Panc1 (cell line): ENCODE measurements at regions not wholly inside any gene's neighbourhood (a gene's known extent, or its start where the extent isn't known, plus 50 kb on each side); places are given as distances from the start of the nearest gene placed in this dataset.

Experiments
- ATAC-seq: fragments of 200-7000 bp; cut with Tn5 transposase; 2 replicates; pipeline ENCODE4 v1.9.1; 2020; ENCODE audit warnings: mild to moderate bottlenecking, moderate library complexity
- BruUV-seq: library from RNA; stranded (reverse); fragments of 400-500 nt; replicated peaks from 2 replicates; lab custom pipeline; 2021; lab: Mats Ljungman, UMichigan
- CTCF ChIA-PET: fragments of 300-600 bp; sonication (Branson Sonifier 250); formaldehyde crosslinking; loops from one replicate; lab custom pipeline; 2022; ENCODE audit warnings: antibody characterized with exemption; lab: Charles Lee
- POLR2A ChIA-PET: fragments of 300-600 bp; sonication (Branson Sonifier 250); formaldehyde crosslinking; loops from one replicate; lab custom pipeline; 2022; ENCODE audit warnings: antibody characterized with exemption; lab: Charles Lee
- DNase-seq: peaks from one replicate; pipeline ENCODE4 v3.0.0-alpha.2; 2010; ENCODE audit warnings: low read depth, low spot score
- H3K27ac ChIP-seq: 2 replicates; pipeline ENCODE4 v1.5.1; 2011; ENCODE audit warnings: mild to moderate bottlenecking, low read length, inconsistent platforms
- H3K27me3 ChIP-seq: fragments of 200-500 bp; sonication (Bioruptor generic); 2 replicates; pipeline ENCODE4 v1.6.0; 2014; ENCODE audit warnings: low read length, inconsistent platforms; ENCODE audit not compliant: control insufficient read depth, insufficient read depth
- H3K36me3 ChIP-seq: fragments of 200-500 bp; sonication (Bioruptor generic); 2 replicates; pipeline ENCODE4 v1.5.1; 2014; ENCODE audit warnings: inconsistent platforms, mild to moderate bottlenecking, low read length, moderate library complexity; ENCODE audit not compliant: control insufficient read depth, insufficient read depth
- H3K4me1 ChIP-seq: 2 replicates; pipeline ENCODE4 v1.5.1; 2011; ENCODE audit warnings: inconsistent platforms, mild to moderate bottlenecking, low read length, moderate library complexity; ENCODE audit not compliant: control insufficient read depth, insufficient read depth
- H3K4me3 ChIP-seq, 2 experiments: 2 replicates each; pipeline ENCODE4 v1.5.1; 2011 to 2012; ENCODE audit warnings: low read depth in 2 of 2, low read length in 2 of 2, mild to moderate bottlenecking in 2 of 2, inconsistent platforms in 1 of 2, moderate library complexity in 1 of 2
- H3K9me3 ChIP-seq: fragments of 200-500 bp; sonication (Bioruptor generic); 2 replicates; pipeline ENCODE4 v1.5.1; 2014; ENCODE audit warnings: low read depth, mild to moderate bottlenecking, inconsistent platforms, low read length, moderate library complexity; ENCODE audit not compliant: control insufficient read depth, insufficient read depth
- CTCF ChIP-seq: fragments of 450-650 bp; IDR thresholded peaks from 2 replicates; pipeline ENCODE4 v1.5.1; 2017; ENCODE audit warnings: mild to moderate bottlenecking
- POLR2AphosphoS5 ChIP-seq: IDR thresholded peaks from 2 replicates; pipeline ENCODE4 v1.6.1; 2012; ENCODE audit warnings: mild to moderate bottlenecking, low read depth, low read length, moderate library complexity
- REST ChIP-seq, 2 experiments: IDR thresholded peaks; 2 replicates each; pipeline ENCODE4 v1.6.1; 2011 to 2012; ENCODE audit warnings: low read depth in 2 of 2, control low read depth in 1 of 2, low read length in 1 of 2, mild to moderate bottlenecking in 1 of 2, moderate library complexity in 1 of 2; ENCODE audit not compliant: insufficient read depth in 1 of 2
- SIN3A ChIP-seq: IDR thresholded peaks from 2 replicates; pipeline ENCODE4 v1.6.1; 2012; ENCODE audit warnings: low read depth, mild to moderate bottlenecking, low read length, moderate library complexity, borderline replicate concordance; ENCODE audit not compliant: insufficient read depth
- TCF7L2 ChIP-seq: IDR thresholded peaks from 2 replicates; pipeline ENCODE4 v1.6.1; 2011; ENCODE audit warnings: mild to moderate bottlenecking, low read depth, low read length, inconsistent platforms
- in situ Hi-C: cut with HindIII; loops from 2 replicates; pipeline ENCODE4 v1.10.0; 2016; ENCODE audit warnings: low sequenced_read_pairs, low pct_unique_long_range_greater_than_20kb
- intact Hi-C: fragments of 100-400 bp; cut with micrococcal nuclease; formaldehyde crosslinking; loops from one replicate; pipeline ENCODE4 v1.10.0; 2022; ENCODE audit not compliant: unreplicated experiment

DNA sequence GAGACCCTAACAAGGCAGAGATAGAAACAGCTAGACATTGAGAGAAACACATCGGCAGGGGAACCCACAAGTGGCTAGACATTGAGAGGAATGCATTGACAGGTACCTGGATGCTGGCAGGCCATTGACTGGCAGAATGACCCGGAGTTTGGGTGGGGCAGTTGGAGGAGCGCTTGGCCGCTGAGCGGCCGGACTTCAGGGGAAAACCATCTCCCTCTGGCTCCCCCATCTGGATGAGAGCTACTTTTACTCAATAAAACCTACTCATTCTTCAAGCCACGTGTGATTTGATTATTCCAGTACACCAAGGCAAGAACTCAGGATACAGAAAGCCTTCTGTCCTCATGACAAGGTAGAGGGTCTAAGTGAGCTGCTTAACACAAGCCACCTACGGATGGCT is 473.4 kb downstream of the SLITRK5 start:
- ChIA-PET CTCF (no interaction called here), POLR2A (no interaction called here)
- H3K27ac ChIP-seq, result no peak overlapping the region
- H3K4me1 ChIP-seq, result no peaks in the 10 kb centered on the region
- TF ChIP-seq SIN3A, result no peak
- TF ChIP-seq REST (IDR thresholded peaks at IDR 0.05; ENCODE audit: insufficient read depth in 1 of 2, low read depth in 2 of 2, low read length in 1 of 2), result no peak
- no peak for TF ChIP-seq CTCF
- TF ChIP-seq TCF7L2, result no peak
- no peak for TF ChIP-seq POLR2AphosphoS5
- intact Hi-C loops (no loop called here), in situ Hi-C loops (no loop called here)
- no peak for DNase-seq
- H3K36me3 ChIP-seq, result no peaks in the 10 kb centered on the region
- no TSS peak for BruUV-seq
- no peak for ATAC-seq
- no peaks in the 10 kb centered on the region for H3K9me3 ChIP-seq
- H3K27me3 ChIP-seq, result no peaks in the 10 kb centered on the region
- H3K4me3 ChIP-seq, result no peak overlapping the region

- H3K27ac ChIP-seq, result no peak overlapping the region
- ATAC-seq (no peak), DNase-seq (no peak)
- in situ Hi-C loops (no loop called here), intact Hi-C loops (no loop called here)
- TF ChIP-seq SIN3A, result no peak
- no peak for TF ChIP-seq REST (IDR thresholded peaks at IDR 0.05; ENCODE audit: insufficient read depth in 1 of 2, low read depth in 2 of 2, low read length in 1 of 2)
- TF ChIP-seq TCF7L2, result no peak
- no peak for TF ChIP-seq POLR2AphosphoS5
- TF ChIP-seq CTCF, result no peak
- H3K4me3 ChIP-seq, result no peak overlapping the region
- no TSS peak for BruUV-seq
- H3K27me3 ChIP-seq, result no peaks in the 10 kb centered on the region
- H3K4me1 ChIP-seq, result no peaks in the 10 kb centered on the region
- POLR2A ChIA-PET, result no interaction called here
- CTCF ChIA-PET, result no interaction called here
- H3K36me3 ChIP-seq, result no peaks in the 10 kb centered on the region
- H3K9me3 ChIP-seq, result no peaks in the 10 kb centered on the region
Measured at GRCh38 chr13:88153353-88153752, 482.2 kb downstream of the SLITRK5 start.
